Stimulated activated CD4-positive, alpha-beta T cell treated with anti-CD3 and anti-CD28 coated beads, TNF-alpha, amount 100 ng/mL, for 24 hours (primary cell): ENCODE measurements at regions not wholly inside any gene's neighbourhood (a gene's known extent, or its start where the extent isn't known, plus 50 kb on each side); places are given as distances from the start of the nearest gene placed in this dataset.
"Not testable (repeated sequence)": the region's sequence is repeated elsewhere in the genome, so short reads cannot be mapped to it uniquely, and the experiment has no call there.

Experiments used
- DNase-seq, 3 experiments: peaks; one replicate each; pipeline ENCODE4 v3.0.0-alpha.2; 2020; ENCODE audit warnings: low read depth in 3 of 3

DNA sequence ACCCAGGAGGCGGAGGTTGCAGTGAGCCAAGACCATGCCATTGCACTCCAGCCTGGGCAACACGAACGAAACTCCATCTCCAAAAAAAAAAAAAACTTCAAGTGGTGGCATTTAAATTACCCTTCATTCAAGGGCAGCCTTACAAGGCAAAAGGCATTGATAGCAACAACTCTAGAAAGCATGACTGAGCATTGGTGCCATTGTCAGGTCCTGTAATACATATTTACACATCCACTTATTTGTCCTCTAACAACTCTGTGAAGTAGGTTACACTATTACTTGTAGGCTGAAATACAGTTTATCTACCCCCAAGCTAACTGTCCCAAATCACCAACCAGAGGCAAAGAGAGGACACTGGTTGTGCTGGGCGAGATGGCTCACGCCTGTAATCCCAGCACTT is 52.7 kb upstream of the LARP1 start:
- DNase-seq, result no peak

DNA sequence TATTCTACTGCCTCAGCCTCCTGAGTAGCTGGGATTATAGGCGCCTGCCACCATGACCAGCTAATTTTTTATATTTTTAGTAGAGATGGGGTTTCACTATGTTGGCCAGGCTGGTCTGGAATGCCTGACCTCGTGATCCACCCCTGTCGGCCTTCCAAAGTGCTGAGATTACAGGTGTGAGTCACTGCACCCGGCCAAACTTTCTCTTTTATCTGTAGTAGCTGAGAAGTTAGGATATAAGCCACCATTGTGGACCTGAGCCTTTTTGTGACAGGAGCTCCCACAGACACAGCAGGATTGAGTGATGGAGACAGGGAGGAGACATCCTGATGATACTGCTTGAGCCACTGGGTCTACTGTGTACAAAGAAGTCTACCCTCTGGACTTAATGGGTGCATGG is 53.5 kb upstream of the LARP1 start:
- DNase-seq, result not testable (repeated sequence)

- no peak for DNase-seq
Observed at GRCh38 chr5:154701181-154701580, 54.0 kb upstream of the LARP1 start.

GRCh38 chr5:154700289-154700928 is 54.8 kb upstream of the LARP1 start:
- not testable (repeated sequence) for DNase-seq

DNA sequence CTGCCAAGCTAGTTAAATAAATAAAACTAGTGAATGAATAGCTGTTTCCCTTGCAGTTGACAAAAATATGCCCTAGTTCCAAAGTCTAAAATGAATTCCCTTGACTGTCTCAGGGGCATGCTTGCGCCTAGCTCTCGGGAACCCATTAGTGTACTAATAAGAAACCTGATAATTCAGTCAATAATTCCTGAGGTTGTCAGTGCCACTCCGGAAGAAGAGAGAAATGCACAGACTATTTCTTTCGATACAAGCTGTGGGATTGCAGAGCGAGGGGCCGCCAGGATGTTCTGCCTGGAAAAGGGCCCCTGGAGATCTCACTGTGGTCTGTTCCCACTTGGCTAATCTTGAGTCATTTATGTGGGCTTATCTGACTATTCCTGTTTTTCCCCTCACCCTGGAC is 56.4 kb upstream of the LARP1 start:
- no peak for DNase-seq

DNA sequence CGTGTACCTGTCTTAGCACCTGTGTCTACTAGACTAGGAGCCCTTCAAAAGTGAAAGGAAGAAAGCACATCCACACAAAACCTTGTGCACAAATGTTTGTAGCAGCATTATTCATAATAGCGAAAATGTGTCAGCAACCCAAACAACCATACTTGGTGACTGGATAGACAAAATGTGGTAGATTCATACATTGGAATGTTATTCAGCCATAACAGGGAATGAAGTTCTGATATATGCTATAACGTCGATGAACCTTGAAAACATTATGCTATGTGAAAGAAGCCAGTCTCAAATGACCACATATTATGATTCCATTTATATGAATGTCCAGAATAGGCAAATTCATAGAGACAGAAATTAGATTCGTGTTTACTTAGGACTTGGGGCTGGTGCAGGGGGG is 57.8 kb upstream of the LARP1 start:
- no peak for DNase-seq

GRCh38 chr5:154696891-154697290 is 58.3 kb upstream of the LARP1 start:
- DNase-seq, result no peak

DNA sequence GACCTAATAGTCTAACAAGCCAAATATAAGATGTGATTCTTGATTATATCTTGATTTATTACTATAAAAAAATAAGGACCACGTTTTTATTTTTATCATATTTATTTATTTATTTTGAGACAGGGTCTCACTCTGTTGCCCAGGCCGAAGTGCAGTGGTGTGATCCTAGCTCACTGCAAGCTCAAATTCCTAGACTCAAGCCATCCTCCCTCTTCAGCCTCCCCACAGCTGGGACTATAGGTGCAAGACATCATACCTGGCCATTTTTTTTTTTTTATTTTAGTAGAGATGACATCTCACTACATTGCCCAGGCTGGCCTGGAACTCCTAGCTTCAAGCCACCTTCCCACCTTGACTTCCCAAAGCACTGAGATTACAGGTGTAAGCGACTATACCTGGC is 61.0 kb upstream of the LARP1 start:
- DNase-seq, result no peak

- no peak for DNase-seq
Observed at GRCh38 chr5:154690488-154690887, 64.7 kb upstream of the LARP1 start.

- no peak for DNase-seq
Observed at GRCh38 chr5:154686490-154686889, 68.7 kb upstream of the LARP1 start.

DNA sequence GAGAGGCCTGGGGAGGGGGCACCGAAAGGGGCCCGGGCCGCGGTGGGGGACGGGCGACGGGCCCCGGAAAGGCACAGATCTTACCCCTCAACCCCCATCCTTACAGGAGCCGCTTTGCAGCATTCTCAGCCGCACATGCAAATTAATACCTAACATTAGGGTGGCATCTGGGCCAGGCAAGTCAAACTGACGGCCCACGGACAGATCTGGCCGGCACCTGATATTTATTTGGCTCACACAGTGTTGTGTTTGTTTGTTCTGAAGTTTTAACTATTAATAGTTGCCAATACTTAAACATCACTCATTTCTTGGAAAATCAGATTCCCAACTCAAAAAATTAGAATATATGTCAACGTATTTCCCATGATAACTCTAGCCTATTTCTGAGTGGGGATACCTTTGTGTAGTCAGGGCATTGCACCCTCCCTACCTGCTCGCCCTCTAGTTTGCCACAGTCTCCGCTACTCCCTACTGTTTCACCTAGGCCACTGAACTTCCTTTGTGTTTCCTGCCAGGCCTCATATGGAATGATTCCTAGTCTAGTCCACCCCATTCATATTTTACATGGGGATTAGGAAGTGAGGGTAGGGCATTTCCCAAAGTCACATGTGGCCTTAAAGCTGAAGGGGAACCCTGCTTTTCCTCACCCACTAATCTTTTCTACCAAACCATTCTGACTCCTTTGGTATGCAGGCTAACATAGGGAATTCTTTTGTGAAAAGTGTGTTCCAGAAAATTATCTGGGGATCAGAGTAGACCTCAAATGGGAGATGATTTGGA is 71.9 kb upstream of the LARP1 start:
- no peak for DNase-seq

GRCh38 chr5:154679501-154679900 is 75.7 kb upstream of the LARP1 start:
- no peak for DNase-seq

GRCh38 chr5:154677921-154678320 is 77.3 kb upstream of the LARP1 start:
- DNase-seq, result no peak

DNA sequence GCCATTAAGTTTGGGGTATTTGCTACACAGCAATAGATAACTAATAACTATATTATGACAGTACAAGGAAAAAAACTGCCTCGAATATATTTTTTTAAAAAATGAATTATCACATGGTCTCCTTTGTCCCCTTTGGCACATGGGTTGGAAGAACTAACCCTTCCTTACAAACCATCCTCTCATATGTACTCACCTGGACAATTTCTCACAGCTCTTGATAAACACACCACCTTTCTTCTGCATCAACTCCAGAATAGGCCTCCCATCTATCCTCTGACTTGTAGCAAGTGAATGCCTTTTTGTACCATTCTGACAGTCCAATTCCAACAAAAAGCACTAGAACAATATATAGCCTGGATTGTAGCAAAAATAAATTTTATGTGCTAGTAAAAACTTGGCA is 78.7 kb upstream of the LARP1 start:
- DNase-seq, result no peak

- DNase-seq, result no peak
Observed at GRCh38 chr5:154674029-154674428, 81.1 kb upstream of the LARP1 start.

DNA sequence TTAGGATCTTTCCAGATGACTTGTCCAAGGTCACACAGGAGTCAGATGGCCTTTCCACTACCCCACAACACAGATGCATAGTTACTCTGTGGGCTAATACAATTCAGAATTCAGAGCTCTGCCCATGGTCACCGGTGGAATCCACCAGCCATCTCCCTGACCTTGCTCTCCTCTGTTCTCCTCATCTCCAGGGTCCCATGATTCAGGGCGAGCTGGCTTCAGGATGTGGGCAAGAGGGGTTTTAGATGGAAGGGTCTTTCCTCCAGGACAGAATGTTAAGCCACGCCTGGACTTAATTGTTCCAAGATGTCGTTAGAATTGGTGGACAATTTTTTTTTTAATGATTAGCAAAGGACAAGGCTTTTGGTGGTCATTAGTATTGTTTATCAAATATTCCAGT is 81.7 kb upstream of the LARP1 start:
- DNase-seq, result no peak

- DNase-seq, result not testable (repeated sequence)
Observed at GRCh38 chr5:154669913-154670312, 85.3 kb upstream of the LARP1 start.

DNA sequence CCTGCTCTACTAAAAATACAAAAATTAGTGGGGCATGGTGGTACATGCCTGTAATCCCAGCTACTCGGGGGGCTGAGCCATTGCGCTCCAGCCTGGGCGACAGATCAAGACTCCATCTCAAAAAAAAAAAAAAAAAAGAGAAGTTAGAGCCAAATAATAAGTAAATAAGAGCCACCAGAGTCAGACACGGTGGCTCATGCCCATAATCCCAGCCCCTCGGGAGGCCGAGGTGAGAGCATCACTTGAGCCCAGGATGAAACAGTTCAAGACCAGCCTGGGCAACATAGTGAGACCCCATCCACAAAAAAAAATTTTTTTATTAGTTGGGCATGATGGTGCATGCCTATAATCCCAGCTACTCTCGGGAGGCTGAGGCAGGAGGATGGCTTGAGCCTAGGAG is 85.8 kb upstream of the LARP1 start:
- DNase-seq, result no peak

DNA sequence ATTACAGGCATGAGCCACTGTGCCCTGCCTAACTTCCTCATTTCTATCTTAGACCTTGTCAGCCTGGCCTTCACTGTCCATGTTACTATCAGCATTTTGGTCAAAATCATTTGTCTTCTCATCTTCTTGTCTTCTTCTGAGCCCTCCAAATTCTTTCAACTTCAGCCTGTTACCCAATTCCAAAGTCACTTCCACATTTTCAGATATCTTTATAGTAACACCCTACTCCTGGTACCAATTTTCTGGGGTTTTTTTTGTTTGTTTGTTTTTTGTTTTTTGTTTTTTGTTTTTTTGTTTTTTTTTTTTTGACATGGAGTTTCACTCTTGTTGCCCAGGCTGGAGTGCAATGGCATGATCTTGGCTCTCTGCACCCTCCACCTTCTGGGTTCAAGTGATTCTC is 90.3 kb upstream of the LARP1 start:
- no peak for DNase-seq

- no peak for DNase-seq
Observed at GRCh38 chr5:154663424-154663823, 91.8 kb upstream of the LARP1 start.

DNA sequence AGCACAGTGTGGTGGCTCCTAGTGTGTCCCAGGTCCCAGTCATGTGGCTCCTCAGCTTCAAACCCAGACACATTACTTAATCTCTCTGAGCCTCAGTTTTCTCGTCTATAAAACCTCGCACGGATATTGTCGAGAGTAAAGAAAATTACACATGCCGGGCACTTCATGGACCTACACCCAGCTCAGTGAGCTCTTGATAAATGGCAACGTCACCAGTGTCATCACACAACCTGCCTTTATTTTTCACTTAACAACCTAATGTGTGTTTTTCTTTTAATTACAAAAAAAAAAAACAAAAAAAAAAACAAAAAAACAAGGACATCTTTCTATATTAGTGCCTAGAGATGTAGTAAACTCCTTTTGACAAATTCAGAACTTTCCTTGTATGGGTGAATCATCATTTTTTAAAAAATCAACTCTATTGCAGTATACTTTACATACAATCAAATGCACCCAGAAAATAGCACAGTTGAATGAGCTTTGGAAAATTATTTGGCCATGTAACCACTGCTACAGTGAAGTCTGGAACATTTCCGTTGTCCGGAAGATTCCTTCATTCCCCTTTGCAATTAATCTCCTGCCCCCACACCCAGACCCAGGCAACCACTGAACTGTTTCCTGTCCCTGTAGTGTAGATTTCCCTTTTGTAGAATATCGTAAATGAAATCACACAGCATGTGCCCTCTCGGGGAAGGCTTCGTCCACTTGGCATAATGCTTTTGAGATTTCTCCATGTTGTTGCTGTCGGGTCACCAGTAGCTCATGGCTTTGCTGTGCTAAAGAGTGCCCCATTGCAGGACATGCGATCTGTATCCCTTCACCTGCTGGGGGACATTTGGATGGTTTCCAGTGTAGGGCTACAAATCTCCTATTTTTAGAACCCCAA is 100.4 kb upstream of the LARP1 start:
- DNase-seq, result no peak

GRCh38 chr5:154653764-154654485 is 101.3 kb upstream of the LARP1 start:
- DNase-seq, result no peak
